AG04449 (cell line): ENCODE measurements at regions not wholly inside any gene's neighbourhood (a gene's known extent, or its start where the extent isn't known, plus 50 kb on each side); places are given as distances from the start of the nearest gene placed in this dataset.

Experiments
- CTCF ChIA-PET: fragments of 350-600 bp; formaldehyde crosslinking; extraction: SDS; loops from one replicate; lab custom pipeline; 2021; ENCODE audit warnings: antibody characterized with exemption; lab: Yijun Ruan, JAX
- POLR2A ChIA-PET: fragments of 400-600, 350-600 bp; formaldehyde crosslinking; extraction: SDS; loops from one replicate; lab custom pipeline; 2020; ENCODE audit warnings: antibody characterized with exemption, inconsistent platforms; lab: Yijun Ruan, JAX
- DNase-seq: peaks from one replicate; pipeline ENCODE4 v3.0.0-alpha.2; 2010; ENCODE audit warnings: low read depth, low spot score
- H3K4me3 ChIP-seq: 2 replicates; pipeline ENCODE4 v1.5.1; 2011; ENCODE audit warnings: low read depth, mild to moderate bottlenecking, control low read depth, low read length
- CTCF ChIP-seq: IDR thresholded peaks from one replicate; pipeline ENCODE4 v1.5.1; 2011; ENCODE audit warnings: mild to moderate bottlenecking, moderate library complexity, low read length, control low read depth, inconsistent platforms; ENCODE audit not compliant: insufficient read depth; ENCODE audit errors: missing control alignments

DNA sequence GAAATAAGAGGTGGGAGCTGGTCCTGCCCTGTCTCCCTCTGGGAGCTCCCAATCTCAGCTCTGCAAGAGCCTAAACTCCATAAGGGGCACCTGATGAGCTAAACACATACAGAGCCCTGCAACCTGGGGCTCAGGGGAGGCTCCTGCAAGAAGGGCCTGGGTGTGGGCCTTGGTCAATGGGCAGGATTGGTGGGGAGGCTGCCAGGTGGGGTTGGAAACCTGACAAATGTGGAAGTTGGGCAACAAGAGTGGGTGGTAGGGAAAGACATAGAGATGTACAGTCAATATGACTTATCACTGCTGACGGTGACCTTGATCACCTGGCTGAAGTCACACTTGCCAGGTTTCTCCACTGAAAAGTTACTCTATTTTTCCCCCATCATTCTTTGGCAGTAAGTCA lies 209.9 kb downstream of the TTC32 start:
- H3K4me3 ChIP-seq, result no peak overlapping the region
- ChIA-PET CTCF (no interaction called here), POLR2A (no interaction called here)
- DNase-seq, result no peak
- TF ChIP-seq CTCF, result no peak

- ChIA-PET POLR2A (no interaction called here), CTCF (interaction anchor here (1.3 kb wide), 1 partner anchor 16 kb away, joined by 3 read pairs; no protein-coding TSS in a partner anchor)
- H3K4me3 ChIP-seq, result no peak overlapping the region
- DNase-seq, result no peak
- TF ChIP-seq CTCF, result no peak
Measured at GRCh38 chr2:19690429-19690828, 211.4 kb downstream of the TTC32 start.

DNA sequence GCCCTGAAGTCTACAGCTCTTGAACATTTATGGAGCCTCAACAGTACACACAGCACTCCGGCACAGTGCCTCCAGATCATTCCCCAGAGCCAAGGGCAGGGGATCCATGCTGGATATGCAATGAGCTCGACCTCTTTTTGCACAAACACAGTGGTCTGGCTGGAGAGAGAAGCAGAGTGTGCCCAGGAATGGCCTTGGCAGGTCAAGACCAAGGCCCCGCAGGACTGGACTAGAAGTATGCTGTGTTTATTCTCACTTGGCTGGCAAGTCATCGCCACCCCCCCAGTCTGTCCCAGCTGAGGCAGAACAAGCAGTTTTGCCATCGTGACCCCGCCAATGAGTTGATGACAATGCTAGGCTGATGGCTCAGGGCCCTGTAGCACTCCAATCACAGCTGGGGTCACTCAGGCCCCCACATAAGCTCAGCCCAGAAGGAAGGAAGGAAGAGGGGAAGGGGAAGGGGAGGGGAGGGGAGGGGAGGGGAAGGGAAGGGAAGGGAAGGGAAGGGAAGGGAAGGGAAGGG lies 212.1 kb downstream of the TTC32 start:
- ChIA-PET POLR2A (no interaction called here), CTCF (interaction anchor here (1.3 to 1.4 kb wide), 2 partner anchors 17 to 25 kb away, joined by 3 read pairs; no protein-coding TSS in a partner anchor)
- H3K4me3 ChIP-seq, result no peak overlapping the region
- no peak for TF ChIP-seq CTCF
- DNase-seq, result no peak

DNA sequence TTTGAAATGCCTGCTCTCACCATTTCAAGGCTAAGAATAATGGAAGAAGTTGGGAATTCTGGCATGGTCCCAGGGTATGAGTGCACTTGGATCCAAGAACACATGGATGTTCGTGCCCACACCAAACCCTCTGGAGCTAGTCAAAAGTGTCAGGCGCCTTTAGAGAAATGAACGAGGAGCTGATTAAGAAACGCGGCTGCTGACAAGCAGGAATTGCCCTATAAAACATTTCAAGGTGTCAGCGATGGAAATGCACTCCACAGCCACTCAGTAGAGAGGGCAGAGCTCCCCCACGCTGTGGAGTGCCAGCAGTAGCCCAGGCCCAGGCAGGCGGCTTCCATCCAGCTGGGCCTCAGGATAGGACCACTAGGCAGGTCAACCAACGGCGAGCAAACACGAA lies 213.7 kb downstream of the TTC32 start:
- POLR2A ChIA-PET, result interaction anchor here (1.1 kb wide), 1 partner anchor 51 kb away, joined by 3 read pairs; no protein-coding TSS in a partner anchor
- TF ChIP-seq CTCF, result no peak
- CTCF ChIA-PET, result interaction anchor here (1.1 to 1.4 kb wide), 3 partner anchors 9 to 23 kb away, joined by 3 read pairs; no protein-coding TSS in a partner anchor
- DNase-seq, result no peak
- H3K4me3 ChIP-seq, result no peak overlapping the region

GRCh38 chr2:19687017-19687659 lies 214.6 kb downstream of the TTC32 start:
- DNase-seq, result no peak

More at GRCh38 chr2:19687017-19687659, 214.6 kb downstream of the TTC32 start:
- TF ChIP-seq CTCF, result no peak
- no peak overlapping the region for H3K4me3 ChIP-seq
- CTCF ChIA-PET, result interaction anchor here (1.0 to 1.7 kb wide), 2 partner anchors 17 to 318 kb away, joined by 4 to 5 read pairs; no protein-coding TSS in a partner anchor
- POLR2A ChIA-PET, result interaction anchor here (1.1 kb wide), 1 partner anchor 52 kb away, joined by 3 read pairs; no protein-coding TSS in a partner anchor
